Brain microvascular endothelial cell (primary cell): ENCODE measurements at regions not wholly inside any gene's neighbourhood (a gene's known extent, or its start where the extent isn't known, plus 50 kb on each side); places are given as distances from the start of the nearest gene placed in this dataset.
"Not testable (repeated sequence)": the region's sequence is repeated elsewhere in the genome, so short reads cannot be mapped to it uniquely, and the experiment has no call there.

Experiments used
- DNase-seq: peaks from one replicate; pipeline ENCODE4 v3.0.0-alpha.2; 2020
- H3K27ac ChIP-seq: fragments of 250-450 bp; sonication (Bioruptor Pico); 2 replicates; pipeline ENCODE4 v1.5.1; 2020; ENCODE audit warnings: mild to moderate bottlenecking, moderate library complexity
- H3K27me3 ChIP-seq: fragments of 250-450 bp; sonication (Bioruptor Pico); replicated peaks from 2 replicates; pipeline ENCODE4 v1.5.1; 2020; ENCODE audit warnings: mild to moderate bottlenecking
- H3K36me3 ChIP-seq: fragments of 250-450 bp; sonication (Bioruptor Pico); replicated peaks from 2 replicates; pipeline ENCODE4 v1.5.1; 2020; ENCODE audit warnings: mild to moderate bottlenecking
- H3K4me3 ChIP-seq: 2 replicates; pipeline ENCODE4 v1.5.1; 2011; ENCODE audit warnings: low read depth, mild to moderate bottlenecking, control low read depth, low read length, moderate library complexity
- in situ Hi-C: cut with HindIII; loops from 2 replicates; pipeline ENCODE4 v1.10.0; 2017; ENCODE audit warnings: low sequenced_read_pairs, low pct_ligation_motif_present
- TF ChIP-seq, protein P1 (sequence below): IDR thresholded peaks from 2 replicates; pipeline ENCODE4 v1.5.1; 2011; ENCODE audit warnings: low read depth, mild to moderate bottlenecking, moderate library complexity, low read length, control low read depth, inconsistent platforms; ENCODE audit errors: missing control alignments

DNA sequence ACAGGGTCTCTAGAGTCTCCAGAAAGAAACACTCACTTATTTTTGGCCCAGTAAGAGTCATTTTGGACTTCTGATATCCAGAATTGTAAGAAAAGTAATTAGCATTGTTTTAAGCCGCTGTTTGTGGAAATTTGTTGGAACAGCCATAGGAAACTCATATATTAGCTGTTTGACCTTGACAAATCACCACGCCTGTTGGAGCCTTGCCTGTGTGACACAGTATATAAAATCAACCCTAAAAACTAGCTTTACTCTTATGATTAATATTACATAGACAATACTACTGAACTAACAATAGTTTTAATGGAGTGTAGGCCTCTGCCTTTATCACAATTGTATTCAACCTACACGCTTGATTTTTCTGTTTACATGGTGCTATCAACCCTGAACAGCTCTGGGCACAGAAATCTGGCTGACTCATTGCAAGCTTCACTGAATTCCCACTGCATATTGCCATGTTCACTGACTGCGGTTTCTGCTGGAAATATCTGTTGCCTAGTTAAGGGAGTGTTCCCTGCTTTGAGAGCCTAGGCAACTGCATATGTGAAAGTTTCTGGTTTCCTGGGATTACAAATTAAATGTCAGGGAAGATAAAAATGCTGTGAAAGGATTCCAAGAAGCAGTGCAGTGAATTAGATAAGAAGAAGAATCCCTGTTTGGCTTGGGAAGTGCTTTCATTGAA is 419.5 kb upstream of the DEPDC1 start:
- in situ Hi-C loops = no loop called here
- H3K36me3 ChIP-seq = no peaks in the 10 kb centered on the region
- H3K4me3 ChIP-seq = no peak overlapping the region
- H3K27me3 ChIP-seq = no peaks in the 10 kb centered on the region
- peak; percentile 51 for DNase-seq
- H3K27ac ChIP-seq = peak overlapping the region; percentile 53
- TF ChIP-seq, protein P1, sequence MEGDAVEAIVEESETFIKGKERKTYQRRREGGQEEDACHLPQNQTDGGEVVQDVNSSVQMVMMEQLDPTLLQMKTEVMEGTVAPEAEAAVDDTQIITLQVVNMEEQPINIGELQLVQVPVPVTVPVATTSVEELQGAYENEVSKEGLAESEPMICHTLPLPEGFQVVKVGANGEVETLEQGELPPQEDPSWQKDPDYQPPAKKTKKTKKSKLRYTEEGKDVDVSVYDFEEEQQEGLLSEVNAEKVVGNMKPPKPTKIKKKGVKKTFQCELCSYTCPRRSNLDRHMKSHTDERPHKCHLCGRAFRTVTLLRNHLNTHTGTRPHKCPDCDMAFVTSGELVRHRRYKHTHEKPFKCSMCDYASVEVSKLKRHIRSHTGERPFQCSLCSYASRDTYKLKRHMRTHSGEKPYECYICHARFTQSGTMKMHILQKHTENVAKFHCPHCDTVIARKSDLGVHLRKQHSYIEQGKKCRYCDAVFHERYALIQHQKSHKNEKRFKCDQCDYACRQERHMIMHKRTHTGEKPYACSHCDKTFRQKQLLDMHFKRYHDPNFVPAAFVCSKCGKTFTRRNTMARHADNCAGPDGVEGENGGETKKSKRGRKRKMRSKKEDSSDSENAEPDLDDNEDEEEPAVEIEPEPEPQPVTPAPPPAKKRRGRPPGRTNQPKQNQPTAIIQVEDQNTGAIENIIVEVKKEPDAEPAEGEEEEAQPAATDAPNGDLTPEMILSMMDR = no peak

DNA sequence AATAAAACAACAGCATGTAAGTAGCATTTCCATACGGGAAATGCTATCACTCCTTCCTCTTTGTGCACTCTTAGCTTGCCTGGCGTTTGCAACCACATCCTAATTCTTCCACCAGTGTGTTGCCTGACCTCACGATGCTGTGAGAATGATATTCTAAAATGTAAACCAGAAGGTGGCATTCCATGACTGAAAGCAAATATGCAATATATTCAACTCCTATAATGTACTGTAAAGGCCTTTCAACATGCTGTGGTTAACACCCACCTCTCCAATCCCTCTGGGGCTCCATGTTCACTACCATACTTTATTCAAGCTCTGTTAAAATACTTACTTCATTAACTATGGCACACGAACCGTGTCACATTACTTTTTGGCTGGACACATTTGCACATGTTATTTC is 420.6 kb upstream of the DEPDC1 start:
- in situ Hi-C loops = no loop called here
- TF ChIP-seq, protein P1 = no peak
- Histone ChIP-seq H3K4me3 (no peak overlapping the region), H3K27ac (no peak overlapping the region), H3K36me3 (no peaks in the 10 kb centered on the region), H3K27me3 (no peaks in the 10 kb centered on the region)
- DNase-seq = no peak

DNA sequence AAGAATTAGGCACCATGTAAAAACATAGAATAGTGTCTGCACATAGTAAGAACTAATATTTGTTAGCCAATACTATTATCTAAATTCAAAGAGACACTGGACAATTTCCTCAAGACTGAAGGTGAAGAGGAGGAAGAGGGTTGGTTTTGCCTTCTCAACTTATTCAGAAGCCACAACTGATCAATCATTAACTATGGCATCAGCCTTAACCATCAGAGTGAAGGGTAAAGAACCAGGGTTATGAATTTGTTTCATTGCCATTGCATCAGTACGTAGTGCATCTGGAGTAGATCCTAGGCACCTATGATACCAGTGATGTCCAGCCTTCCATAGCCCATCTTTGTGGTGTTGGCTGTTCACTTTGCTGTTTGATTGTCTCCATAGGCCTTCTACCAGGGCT is 421.7 kb upstream of the DEPDC1 start:
- TF ChIP-seq, protein P1 = no peak
- DNase-seq = no peak
- H3K36me3 ChIP-seq = no peaks in the 10 kb centered on the region
- H3K27ac ChIP-seq = no peak overlapping the region
- H3K27me3 ChIP-seq = no peaks in the 10 kb centered on the region
- in situ Hi-C loops = no loop called here
- no peak overlapping the region for H3K4me3 ChIP-seq

DNA sequence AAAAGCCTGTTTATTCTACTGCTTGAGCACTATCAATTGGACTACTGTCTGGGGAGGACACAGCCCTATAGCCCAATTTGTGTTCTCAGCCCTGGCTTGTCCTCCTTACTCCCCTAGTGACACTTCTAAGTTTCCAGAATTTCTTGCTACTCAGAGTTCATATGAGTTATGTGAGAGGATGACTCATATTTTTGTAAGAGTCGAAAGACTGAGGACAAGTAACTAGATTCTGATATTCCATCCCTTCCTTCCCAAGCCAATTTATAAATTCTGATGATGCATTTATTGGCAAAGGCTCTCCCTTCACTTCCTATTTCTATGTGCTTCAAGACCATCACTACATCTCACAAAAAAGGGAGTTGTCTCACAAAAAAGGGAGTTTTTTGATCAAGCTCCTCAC is 422.2 kb upstream of the DEPDC1 start:
- DNase-seq = no peak
- Histone ChIP-seq H3K27ac (no peak overlapping the region), H3K4me3 (no peak overlapping the region), H3K27me3 (no peaks in the 10 kb centered on the region), H3K36me3 (no peaks in the 10 kb centered on the region)
- in situ Hi-C loops = no loop called here
- TF ChIP-seq, protein P1 = no peak

GRCh38 chr1:68923475-68924088 is 426.7 kb upstream of the DEPDC1 start:
- DNase-seq, H3K27me3 ChIP-seq, H3K36me3 ChIP-seq, H3K27ac ChIP-seq, H3K4me3 ChIP-seq, in situ Hi-C loops: not testable (repeated sequence)

DNA sequence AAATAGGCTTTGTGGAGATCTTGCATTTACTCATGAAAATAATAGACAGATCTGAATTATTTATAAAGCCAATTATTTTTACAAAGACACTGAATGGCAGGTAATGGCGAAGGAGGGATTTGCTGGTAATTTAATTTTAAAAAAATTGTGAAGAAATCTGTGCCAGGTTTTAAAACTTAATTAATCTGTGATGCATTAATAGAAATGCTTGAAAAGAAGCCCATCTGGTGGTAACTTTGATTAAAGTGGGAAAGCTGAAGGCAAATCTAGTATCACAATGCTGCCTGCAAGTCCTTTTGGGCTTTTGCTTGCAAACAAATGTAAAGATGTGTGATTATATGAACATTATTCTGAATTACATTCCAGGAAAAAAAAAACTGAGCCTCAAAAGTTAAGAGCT is 433.2 kb upstream of the DEPDC1 start:
- DNase-seq = no peak
- TF ChIP-seq, protein P1 = no peak
- no peaks in the 10 kb centered on the region for H3K36me3 ChIP-seq
- H3K27ac ChIP-seq = no peak overlapping the region
- H3K4me3 ChIP-seq = no peak overlapping the region
- H3K27me3 ChIP-seq = no peaks in the 10 kb centered on the region
- in situ Hi-C loops = no loop called here
